ENCODE measurements at regions not wholly inside any gene's neighbourhood (a gene's known extent, or its start where the extent isn't known, plus 50 kb on each side); places are given as distances from the start of the nearest gene placed in this dataset.

GRCh38 chrX:121161501-121161933, 114.1 kb downstream of the GLUD2 start:
- H3K9me3 Mint-ChIP-seq (ENCODE audit: insufficient read depth) = no peaks in the 10 kb centered on the region
- no peak overlapping the region for H3K27ac ChIP-seq (ENCODE audit: low read length in 2 of 2)
- H3K4me3 ChIP-seq (ENCODE audit: control extremely low read depth in 1 of 5, extremely low read depth in 1 of 5, insufficient read depth in 1 of 5, low read depth in 2 of 5, low read length in 4 of 5) = no peak overlapping the region
- H3K27me3 ChIP-seq (replicated peaks in 1 of 4; ENCODE audit: control extremely low read depth in 1 of 4, control insufficient read depth in 3 of 4, insufficient read depth in 4 of 4, low read length in 3 of 4) = no peaks in the 10 kb centered on the region
- DNase-seq (no peak), ATAC-seq (ENCODE audit: low read depth) (no peak)
- no peaks in the 10 kb centered on the region for H3K4me1 Mint-ChIP-seq
- intact Hi-C loops (cut with micrococcal nuclease) = no loop called here
- H3K27me3 Mint-ChIP-seq = no peaks in the 10 kb centered on the region
- H3K79me2 ChIP-seq (ENCODE audit: control insufficient read depth, insufficient read depth, low read length) = no peaks in the 10 kb centered on the region
- no peak overlapping the region for H2AFZ ChIP-seq (ENCODE audit: insufficient read depth, low read depth, low read length, poor library complexity, severe bottlenecking)
- H3K9me3 ChIP-seq (ENCODE audit: control extremely low read depth in 1 of 3, control insufficient read depth in 2 of 3, insufficient read depth in 1 of 3, low read length in 2 of 3) = no peaks in the 10 kb centered on the region
- no peak overlapping the region for H3K4me3 Mint-ChIP-seq
- TF ChIP-seq, protein P1, sequence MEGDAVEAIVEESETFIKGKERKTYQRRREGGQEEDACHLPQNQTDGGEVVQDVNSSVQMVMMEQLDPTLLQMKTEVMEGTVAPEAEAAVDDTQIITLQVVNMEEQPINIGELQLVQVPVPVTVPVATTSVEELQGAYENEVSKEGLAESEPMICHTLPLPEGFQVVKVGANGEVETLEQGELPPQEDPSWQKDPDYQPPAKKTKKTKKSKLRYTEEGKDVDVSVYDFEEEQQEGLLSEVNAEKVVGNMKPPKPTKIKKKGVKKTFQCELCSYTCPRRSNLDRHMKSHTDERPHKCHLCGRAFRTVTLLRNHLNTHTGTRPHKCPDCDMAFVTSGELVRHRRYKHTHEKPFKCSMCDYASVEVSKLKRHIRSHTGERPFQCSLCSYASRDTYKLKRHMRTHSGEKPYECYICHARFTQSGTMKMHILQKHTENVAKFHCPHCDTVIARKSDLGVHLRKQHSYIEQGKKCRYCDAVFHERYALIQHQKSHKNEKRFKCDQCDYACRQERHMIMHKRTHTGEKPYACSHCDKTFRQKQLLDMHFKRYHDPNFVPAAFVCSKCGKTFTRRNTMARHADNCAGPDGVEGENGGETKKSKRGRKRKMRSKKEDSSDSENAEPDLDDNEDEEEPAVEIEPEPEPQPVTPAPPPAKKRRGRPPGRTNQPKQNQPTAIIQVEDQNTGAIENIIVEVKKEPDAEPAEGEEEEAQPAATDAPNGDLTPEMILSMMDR (IDR thresholded peaks at IDR 0.05) = no peak
- TF ChIP-seq EZH2 (IDR thresholded peaks at IDR 0.05; ENCODE audit: borderline replicate concordance, insufficient read depth, low read depth, low read length, poor library complexity, severe bottlenecking) = no peak
- no peaks in the 10 kb centered on the region for H3K4me1 ChIP-seq (ENCODE audit: control insufficient read depth in 2 of 2, insufficient read depth in 2 of 2, low read length in 2 of 2)
- H4K20me1 ChIP-seq (ENCODE audit: control insufficient read depth, insufficient read depth, low read length, poor library complexity, severe bottlenecking) = no peaks in the 10 kb centered on the region
- ChIA-PET CTCF (no interaction called here), POLR2A (no interaction called here)
- no CpG with 5 or more reads among the region's 4 CpGs for WGBS (ENCODE audit: insufficient coverage)
- H3K9ac ChIP-seq (ENCODE audit: low read length) = no peak overlapping the region
- H3K36me3 ChIP-seq (replicated peaks in 1 of 2; ENCODE audit: control extremely low read depth in 1 of 2, control insufficient read depth in 1 of 2, extremely low read depth in 1 of 2, insufficient read depth in 2 of 2, low read length in 1 of 2) = no peaks in the 10 kb centered on the region
- H3K27ac Mint-ChIP-seq = no peak overlapping the region
- H3K4me2 ChIP-seq (replicated peaks; ENCODE audit: low read depth, low read length, poor library complexity, severe bottlenecking) = no peak overlapping the region

DNA sequence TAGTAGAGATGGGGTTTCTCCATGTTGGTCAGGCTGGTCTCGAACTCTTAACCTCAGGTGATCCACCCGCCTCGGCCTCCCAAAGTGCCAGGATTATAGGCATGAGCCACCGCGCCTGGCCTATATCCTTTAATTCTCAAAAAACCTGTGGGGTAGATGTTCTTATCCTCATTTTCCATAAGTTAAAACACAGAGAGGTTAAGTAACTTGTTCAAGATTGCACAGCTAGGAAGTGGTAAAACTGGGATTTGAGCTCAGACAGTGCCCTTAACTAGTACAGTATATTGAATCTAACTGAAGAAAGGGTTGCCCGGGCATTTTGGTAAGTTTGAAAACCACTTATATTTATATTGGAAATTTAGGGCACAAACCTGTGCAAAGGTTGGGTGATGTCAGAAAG, 116.0 kb downstream of the GLUD2 start:
- no peak overlapping the region for H3K9ac ChIP-seq (ENCODE audit: low read length)
- Mint-ChIP-seq H3K9me3 (ENCODE audit: insufficient read depth) (no peaks in the 10 kb centered on the region), H3K27ac (no peak overlapping the region), H3K27me3 (no peaks in the 10 kb centered on the region), H3K4me3 (no peak overlapping the region), H3K4me1 (no peaks in the 10 kb centered on the region)
- H3K27ac ChIP-seq (ENCODE audit: low read length in 2 of 2) = no peak overlapping the region
- ATAC-seq (ENCODE audit: low read depth) (no peak), DNase-seq (no peak)
- H3K79me2 ChIP-seq (ENCODE audit: control insufficient read depth, insufficient read depth, low read length) = no peaks in the 10 kb centered on the region
- intact Hi-C loops (cut with micrococcal nuclease) = no loop called here
- H3K9me3 ChIP-seq (ENCODE audit: control extremely low read depth in 1 of 3, control insufficient read depth in 2 of 3, insufficient read depth in 1 of 3, low read length in 2 of 3) = no peaks in the 10 kb centered on the region
- no peak overlapping the region for H3K4me3 ChIP-seq (ENCODE audit: control extremely low read depth in 1 of 5, extremely low read depth in 1 of 5, insufficient read depth in 1 of 5, low read depth in 2 of 5, low read length in 4 of 5)
- no peak overlapping the region for H2AFZ ChIP-seq (ENCODE audit: insufficient read depth, low read depth, low read length, poor library complexity, severe bottlenecking)
- H3K4me2 ChIP-seq (replicated peaks; ENCODE audit: low read depth, low read length, poor library complexity, severe bottlenecking) = no peak overlapping the region
- no peaks in the 10 kb centered on the region for H4K20me1 ChIP-seq (ENCODE audit: control insufficient read depth, insufficient read depth, low read length, poor library complexity, severe bottlenecking)
- H3K27me3 ChIP-seq (replicated peaks in 1 of 4; ENCODE audit: control extremely low read depth in 1 of 4, control insufficient read depth in 3 of 4, insufficient read depth in 4 of 4, low read length in 3 of 4) = no peaks in the 10 kb centered on the region
- POLR2A ChIA-PET = no interaction called here
- no peaks in the 10 kb centered on the region for H3K36me3 ChIP-seq (replicated peaks in 1 of 2; ENCODE audit: control extremely low read depth in 1 of 2, control insufficient read depth in 1 of 2, extremely low read depth in 1 of 2, insufficient read depth in 2 of 2, low read length in 1 of 2)
- H3K4me1 ChIP-seq (ENCODE audit: control insufficient read depth in 2 of 2, insufficient read depth in 2 of 2, low read length in 2 of 2) = no peaks in the 10 kb centered on the region
- TF ChIP-seq, protein P1 (IDR thresholded peaks at IDR 0.05) = no peak
- no peak for TF ChIP-seq EZH2 (IDR thresholded peaks at IDR 0.05; ENCODE audit: borderline replicate concordance, insufficient read depth, low read depth, low read length, poor library complexity, severe bottlenecking)
- no CpG with 5 or more reads among the region's 6 CpGs for WGBS (ENCODE audit: insufficient coverage)
- CTCF ChIA-PET = no interaction called here

Data from B cell (primary cell).